LNCAP (cell line): ENCODE measurements at regions not wholly inside any gene's neighbourhood (a gene's known extent, or its start where the extent isn't known, plus 50 kb on each side); places are given as distances from the start of the nearest gene placed in this dataset.

ENCODE experiments used
- TF ChIP-seq, protein P1 (sequence below): fragments of 450-650 bp; IDR thresholded peaks from 2 replicates; pipeline ENCODE4 v1.5.1; 2017; ENCODE audit warnings: mild to moderate bottlenecking

DNA sequence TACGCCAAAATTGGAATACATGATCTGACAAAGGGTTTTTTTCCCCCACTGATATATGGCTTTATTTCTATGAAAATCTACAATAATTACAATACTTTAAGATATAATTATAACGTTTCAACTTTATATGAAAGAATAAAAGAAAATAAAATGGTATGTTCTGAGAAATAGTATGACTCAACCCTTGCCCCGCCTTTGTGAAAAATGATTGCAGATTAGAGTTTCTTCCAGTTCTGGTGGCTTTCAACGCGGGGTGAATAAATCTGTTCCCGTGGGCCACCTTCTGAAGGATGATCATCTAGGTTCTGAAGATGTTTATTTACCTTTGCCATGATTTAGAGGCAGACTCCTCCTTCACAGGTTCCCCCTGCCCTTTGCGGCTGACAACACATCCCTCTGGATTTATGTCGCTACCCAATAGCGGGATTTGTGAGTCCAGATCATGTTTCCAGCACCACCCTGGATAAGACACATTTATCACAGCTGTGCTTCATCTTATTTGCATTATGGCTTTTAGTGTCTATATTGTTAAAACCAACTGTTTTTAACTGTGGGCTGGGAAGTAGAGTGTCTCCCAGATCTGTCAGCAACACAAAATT, 607.0 kb upstream of the KIRREL3 start:
- TF ChIP-seq, protein P1, sequence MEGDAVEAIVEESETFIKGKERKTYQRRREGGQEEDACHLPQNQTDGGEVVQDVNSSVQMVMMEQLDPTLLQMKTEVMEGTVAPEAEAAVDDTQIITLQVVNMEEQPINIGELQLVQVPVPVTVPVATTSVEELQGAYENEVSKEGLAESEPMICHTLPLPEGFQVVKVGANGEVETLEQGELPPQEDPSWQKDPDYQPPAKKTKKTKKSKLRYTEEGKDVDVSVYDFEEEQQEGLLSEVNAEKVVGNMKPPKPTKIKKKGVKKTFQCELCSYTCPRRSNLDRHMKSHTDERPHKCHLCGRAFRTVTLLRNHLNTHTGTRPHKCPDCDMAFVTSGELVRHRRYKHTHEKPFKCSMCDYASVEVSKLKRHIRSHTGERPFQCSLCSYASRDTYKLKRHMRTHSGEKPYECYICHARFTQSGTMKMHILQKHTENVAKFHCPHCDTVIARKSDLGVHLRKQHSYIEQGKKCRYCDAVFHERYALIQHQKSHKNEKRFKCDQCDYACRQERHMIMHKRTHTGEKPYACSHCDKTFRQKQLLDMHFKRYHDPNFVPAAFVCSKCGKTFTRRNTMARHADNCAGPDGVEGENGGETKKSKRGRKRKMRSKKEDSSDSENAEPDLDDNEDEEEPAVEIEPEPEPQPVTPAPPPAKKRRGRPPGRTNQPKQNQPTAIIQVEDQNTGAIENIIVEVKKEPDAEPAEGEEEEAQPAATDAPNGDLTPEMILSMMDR = no peak

DNA sequence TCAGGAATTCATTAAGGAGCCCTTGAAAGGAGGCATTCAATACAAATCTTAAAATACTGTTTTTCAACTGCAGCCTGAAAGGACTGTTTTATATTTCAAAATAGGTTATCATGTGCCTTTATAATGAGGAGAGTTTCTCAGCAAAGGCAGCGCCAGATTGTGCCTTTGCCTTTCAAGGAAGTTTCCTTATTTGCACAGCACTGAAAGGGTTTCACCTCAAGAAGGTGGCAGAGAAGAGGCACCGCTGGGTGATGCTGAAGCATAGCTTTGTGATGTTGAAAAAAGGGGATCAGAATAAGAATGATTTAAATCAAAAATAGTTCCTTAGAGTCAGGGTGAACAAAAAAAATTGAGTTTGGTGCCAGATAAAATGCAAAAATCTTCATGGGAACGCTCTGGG, 601.0 kb upstream of the KIRREL3 start:
- TF ChIP-seq, protein P1 = no peak

DNA sequence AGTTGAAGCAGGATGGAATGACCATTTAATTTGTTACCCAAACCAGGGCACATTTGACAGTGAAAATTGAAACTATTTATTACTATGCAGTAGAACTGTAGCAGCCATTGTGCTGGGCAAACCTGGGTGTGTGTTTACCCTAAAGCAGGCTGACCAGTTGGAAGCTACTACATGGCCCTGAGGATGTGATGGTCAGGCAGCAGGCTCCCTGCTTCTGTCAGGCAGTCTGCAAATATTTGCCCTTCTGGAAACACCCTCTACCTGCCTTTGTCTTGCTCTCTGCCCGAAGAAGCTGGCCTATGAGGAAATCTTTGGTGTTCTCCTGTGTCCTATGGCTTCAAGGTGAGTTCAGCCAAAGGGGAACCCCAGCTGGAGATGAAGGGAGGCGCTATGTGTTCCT, 600.1 kb upstream of the KIRREL3 start:
- TF ChIP-seq, protein P1 = no peak

DNA sequence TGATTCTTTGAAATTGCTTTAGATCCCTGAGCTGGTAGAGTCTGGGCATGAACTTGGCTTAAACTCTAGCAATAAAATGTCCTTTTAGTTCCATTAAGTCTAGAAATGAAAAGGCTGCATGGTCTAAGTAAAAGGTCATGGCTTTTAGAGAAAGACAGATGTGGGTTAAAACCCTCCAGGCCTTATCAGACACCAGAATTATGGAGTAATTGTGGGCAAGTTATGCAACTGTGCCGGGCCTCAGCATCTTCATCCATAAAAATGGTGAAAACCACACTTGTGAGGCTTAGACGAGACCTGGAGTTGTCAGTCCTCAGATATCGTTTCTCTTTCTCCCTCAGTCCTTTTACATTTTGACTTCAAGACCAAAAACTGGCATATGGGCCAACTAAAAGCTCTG, 597.9 kb upstream of the KIRREL3 start:
- TF ChIP-seq, protein P1 = no peak

DNA sequence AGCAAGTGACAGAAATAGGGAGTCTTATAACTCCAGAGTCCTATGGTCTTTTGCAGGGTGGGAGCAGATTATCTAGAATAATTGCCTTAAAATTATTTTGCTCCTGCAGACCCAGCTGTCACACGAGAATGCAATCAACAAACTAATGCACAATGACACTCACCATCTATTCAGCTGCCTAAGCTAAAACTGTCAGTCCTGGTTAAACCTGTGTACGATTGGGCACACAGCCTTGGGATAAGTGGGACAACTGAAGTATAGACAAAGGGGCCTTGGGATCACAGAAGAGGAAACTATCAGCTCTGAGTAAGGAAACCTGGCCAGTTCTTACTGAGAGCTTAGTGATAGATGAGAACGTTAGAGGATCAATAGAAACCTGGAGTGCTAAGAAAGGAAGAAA, 595.9 kb upstream of the KIRREL3 start:
- TF ChIP-seq, protein P1 = no peak

DNA sequence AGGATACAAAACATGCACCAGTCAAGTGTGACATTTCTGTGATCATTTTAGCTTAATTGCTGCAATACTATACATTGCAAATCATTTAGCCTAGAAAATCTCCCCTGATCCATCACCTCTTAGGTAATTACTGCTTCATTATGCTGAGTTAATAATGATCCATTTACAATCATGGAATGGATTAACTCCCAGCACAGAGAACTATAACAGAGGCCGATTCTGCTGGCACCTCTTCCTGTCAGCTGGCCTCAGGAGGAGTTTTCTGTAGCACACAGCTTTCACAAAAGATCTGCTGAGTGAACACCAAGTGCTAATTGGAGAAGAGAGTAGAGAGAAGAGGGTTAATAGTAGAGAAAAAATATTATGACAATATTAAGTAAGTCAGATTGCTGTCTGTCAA, 591.8 kb upstream of the KIRREL3 start:
- TF ChIP-seq, protein P1 = no peak

DNA sequence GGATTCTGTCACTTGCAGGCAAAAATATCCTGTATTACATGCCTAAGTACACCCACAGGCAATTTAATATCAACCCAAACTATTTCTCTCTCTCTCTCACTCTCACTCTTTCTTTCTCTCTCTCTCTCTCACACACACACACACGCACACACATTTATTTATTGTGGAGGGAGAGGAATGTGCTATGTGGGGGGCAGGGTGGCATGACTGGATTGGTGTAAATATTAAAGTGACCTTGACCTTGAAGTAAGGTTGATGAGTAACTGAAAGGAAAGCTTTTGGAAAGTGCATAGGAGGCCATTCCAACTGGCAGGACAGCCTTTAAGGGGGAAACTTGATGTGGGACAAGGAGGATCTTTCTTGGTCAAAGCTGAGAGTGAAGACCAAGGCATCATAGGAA, 589.7 kb upstream of the KIRREL3 start:
- TF ChIP-seq, protein P1 = no peak

DNA sequence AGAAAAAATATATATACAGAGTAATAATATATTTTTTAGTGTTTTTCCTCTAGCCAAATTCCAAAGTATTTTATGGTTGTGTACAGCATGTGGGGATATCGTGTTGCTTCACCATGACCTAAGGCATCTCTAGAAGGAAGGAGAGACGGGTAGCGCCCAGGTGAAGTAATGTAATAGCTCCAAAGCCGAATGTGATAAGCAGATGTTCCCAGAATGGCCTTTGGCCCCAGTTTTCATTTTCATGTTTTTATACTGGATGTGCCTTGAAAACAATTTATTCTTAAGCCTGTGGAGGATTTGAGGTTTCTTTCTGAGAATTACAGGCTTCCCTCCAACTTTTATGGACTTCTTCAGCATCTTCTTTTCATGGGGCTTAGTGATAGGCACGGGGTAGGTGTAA, 587.9 kb upstream of the KIRREL3 start:
- TF ChIP-seq, protein P1 = no peak
